OCI-LY7 (cell line): ENCODE measurements at regions not wholly inside any gene's neighbourhood (a gene's known extent, or its start where the extent isn't known, plus 50 kb on each side); places are given as distances from the start of the nearest gene placed in this dataset.

ENCODE experiments used
- EZH2phosphoT487 ChIP-seq: fragments of 200-600 bp; sonication (generic); IDR thresholded peaks from 2 replicates; pipeline ENCODE4 v1.6.1; 2018; ENCODE audit warnings: low read depth, borderline replicate concordance, mild to moderate bottlenecking, mixed run types, antibody characterized with exemption, low read length, moderate library complexity, mixed read lengths
- TF ChIP-seq, protein P1 (sequence below): fragments of 200-600 bp; sonication (generic); conservative IDR thresholded peaks from 2 replicates; pipeline ENCODE4 v1.5.1; 2014; ENCODE audit warnings: mild to moderate bottlenecking, antibody characterized with exemption, low read length, moderate library complexity, mixed read lengths

DNA sequence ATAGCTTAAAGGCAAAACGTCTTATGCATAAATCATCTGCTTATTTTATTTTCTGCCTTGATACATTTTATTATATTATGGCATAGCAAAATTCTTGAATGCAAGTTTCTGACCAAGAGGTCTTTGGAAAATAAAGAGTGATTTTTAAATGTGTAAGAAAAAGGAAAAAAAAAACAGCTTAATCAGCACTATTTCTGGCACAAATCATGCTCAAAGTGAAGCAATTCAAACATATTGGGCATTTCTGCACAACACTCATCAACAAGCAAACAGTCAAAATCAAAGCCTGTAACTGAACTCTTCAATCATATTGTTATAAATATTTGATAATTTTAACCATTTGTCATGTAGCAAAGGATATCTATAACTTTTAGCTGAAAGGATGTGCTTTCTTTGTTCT is 250.9 kb downstream of the PTPRC start:
- TF ChIP-seq, protein P1, sequence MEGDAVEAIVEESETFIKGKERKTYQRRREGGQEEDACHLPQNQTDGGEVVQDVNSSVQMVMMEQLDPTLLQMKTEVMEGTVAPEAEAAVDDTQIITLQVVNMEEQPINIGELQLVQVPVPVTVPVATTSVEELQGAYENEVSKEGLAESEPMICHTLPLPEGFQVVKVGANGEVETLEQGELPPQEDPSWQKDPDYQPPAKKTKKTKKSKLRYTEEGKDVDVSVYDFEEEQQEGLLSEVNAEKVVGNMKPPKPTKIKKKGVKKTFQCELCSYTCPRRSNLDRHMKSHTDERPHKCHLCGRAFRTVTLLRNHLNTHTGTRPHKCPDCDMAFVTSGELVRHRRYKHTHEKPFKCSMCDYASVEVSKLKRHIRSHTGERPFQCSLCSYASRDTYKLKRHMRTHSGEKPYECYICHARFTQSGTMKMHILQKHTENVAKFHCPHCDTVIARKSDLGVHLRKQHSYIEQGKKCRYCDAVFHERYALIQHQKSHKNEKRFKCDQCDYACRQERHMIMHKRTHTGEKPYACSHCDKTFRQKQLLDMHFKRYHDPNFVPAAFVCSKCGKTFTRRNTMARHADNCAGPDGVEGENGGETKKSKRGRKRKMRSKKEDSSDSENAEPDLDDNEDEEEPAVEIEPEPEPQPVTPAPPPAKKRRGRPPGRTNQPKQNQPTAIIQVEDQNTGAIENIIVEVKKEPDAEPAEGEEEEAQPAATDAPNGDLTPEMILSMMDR: no peak
- no peak for TF ChIP-seq EZH2phosphoT487
